Left cardiac atrium (tissue), 4 donors: ENCODE measurements at regions not wholly inside any gene's neighbourhood (a gene's known extent, or its start where the extent isn't known, plus 50 kb on each side); places are given as distances from the start of the nearest gene placed in this dataset.
"Not testable (repeated sequence)": the region's sequence is repeated elsewhere in the genome, so short reads cannot be mapped to it uniquely, and the experiment has no call there.

Experiments
- ATAC-seq, 2 donors: fragments of 200-7000 bp; cut with Tn5 transposase; one replicate each; pipeline ENCODE4 v1.9.1; 2020; ENCODE audit warnings: mild to moderate bottlenecking in 2 of 2, moderate library complexity in 2 of 2
- DNase-seq: peaks from one replicate; pipeline ENCODE4 v3.0.0-alpha.2; 2020
- intact Hi-C, 2 donors: fragments of 100-400 bp; cut with DNase I; formaldehyde crosslinking; loops; one replicate each; pipeline versions ENCODE4 v1.14.1 to v1.15.1; 2022 to 2023
- donor health status: DM: no; HTN: yes; CAD: no.
- donor health status: DM: no; HTN: yes; CAD: no; lungs with severe emphysema.
- donor health status: DM: yes; HTN: yes; CAD: no.
- donor health status: Dilated cardiomyopathy.

GRCh38 chr1:227427411-227427810, 109.1 kb upstream of the CDC42BPA start:
- ATAC-seq: no peak
- intact Hi-C loops: loop anchor here in 1 of 2 donors (10.0 kb wide), 1 partner anchor 63 kb away; no protein-coding TSS in a partner anchor
- DNase-seq: no peak

DNA sequence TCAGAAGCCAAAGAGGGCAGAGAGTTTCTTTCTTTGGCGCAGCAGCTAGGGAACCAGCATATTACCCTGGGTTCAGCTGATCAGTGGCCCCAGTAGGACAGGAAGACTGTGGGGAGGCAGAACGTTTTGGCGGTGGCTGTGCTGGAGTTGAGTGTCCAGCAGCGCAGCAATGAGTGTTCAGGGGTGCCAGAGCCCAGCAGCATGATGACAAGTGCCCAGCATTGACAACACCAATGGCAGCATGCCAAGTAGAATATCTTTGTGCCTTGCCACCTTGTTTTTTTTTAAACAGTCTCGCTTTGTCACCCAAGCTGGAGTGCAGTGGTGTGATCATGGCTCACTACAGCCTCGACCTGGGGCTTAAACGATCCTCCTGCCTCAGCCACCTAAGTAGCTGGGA, 106.7 kb upstream of the CDC42BPA start:
- intact Hi-C loops: loop anchor here in 1 of 2 donors (10.0 kb wide), 1 partner anchor 60 kb away; no protein-coding TSS in a partner anchor
- DNase-seq (no peak), ATAC-seq (peak; percentile 56 to 72)

- ATAC-seq: no peak
- intact Hi-C loops: loop anchor here in 1 of 2 donors (10.0 kb wide), 1 partner anchor 59 kb away; no protein-coding TSS in a partner anchor
- DNase-seq: no peak
These were observed 105.9 kb upstream of the CDC42BPA start for GRCh38 chr1:227424159-227424680.

DNA sequence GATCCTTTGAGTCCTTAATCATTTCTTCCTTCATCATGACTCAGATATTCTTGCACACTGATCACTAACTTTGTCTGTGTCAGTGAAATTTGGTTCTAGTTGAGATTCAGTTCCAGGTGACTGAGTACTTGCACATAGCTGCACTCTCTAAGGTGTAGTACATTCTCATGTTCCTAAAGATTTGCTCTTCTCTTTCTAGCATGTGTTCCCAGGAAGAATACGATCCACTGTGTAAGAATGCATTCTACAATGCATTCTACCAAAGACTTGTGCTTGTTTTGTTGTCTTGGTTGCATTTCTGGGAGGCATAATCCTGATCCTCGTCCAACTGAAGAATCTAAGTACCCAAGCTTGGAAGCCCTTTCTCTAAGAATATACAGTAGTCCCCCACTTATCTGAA, 104.3 kb upstream of the CDC42BPA start:
- ATAC-seq (no peak), DNase-seq (no peak)
- intact Hi-C loops: loop anchor here in 1 of 2 donors (10.0 kb wide), 1 partner anchor 58 kb away; no protein-coding TSS in a partner anchor

GRCh38 chr1:227420147-227420546, 101.9 kb upstream of the CDC42BPA start:
- DNase-seq: no peak
- ATAC-seq: no peak
- intact Hi-C loops: loop anchor here in 1 of 2 donors (10.0 kb wide), 1 partner anchor 55 kb away; no protein-coding TSS in a partner anchor

GRCh38 chr1:227417756-227418480, 99.6 kb upstream of the CDC42BPA start:
- ATAC-seq (no peak), DNase-seq (no peak)
- intact Hi-C loops: no loop called here

GRCh38 chr1:227416156-227416830, 98.0 kb upstream of the CDC42BPA start:
- intact Hi-C loops: no loop called here

GRCh38 chr1:227415115-227415790, 97.0 kb upstream of the CDC42BPA start:
- intact Hi-C loops: no loop called here
- ATAC-seq: no peak
- no peak for DNase-seq

More at GRCh38 chr1:227416156-227416830, 98.0 kb upstream of the CDC42BPA start:
- ATAC-seq: no peak
- DNase-seq: no peak

- DNase-seq (no peak), ATAC-seq (no peak)
- intact Hi-C loops: no loop called here
These were observed 92.8 kb upstream of the CDC42BPA start for GRCh38 chr1:227411066-227411465.

GRCh38 chr1:227406332-227406731, 88.0 kb upstream of the CDC42BPA start:
- intact Hi-C loops, DNase-seq, ATAC-seq: not testable (repeated sequence)

DNA sequence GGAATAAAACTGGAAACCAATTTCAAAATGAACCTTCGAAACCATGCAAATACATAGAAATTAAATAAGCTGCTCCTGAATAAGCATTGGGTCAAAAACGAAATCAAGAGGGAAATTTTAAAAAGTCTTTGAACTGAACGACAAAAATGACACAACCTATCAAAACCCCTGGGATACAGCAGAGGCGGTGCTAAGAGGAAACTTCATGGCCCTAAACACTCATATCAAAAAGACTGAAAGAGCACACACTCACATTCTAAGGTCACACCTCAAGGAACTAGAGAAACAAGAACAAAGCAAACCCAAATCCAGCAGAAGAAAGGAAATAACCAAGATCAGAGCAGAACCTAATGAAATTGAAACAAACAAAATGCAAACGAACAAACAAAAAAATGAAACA, 85.2 kb upstream of the CDC42BPA start:
- intact Hi-C loops: no loop called here
- ATAC-seq (no peak), DNase-seq (no peak)

GRCh38 chr1:227401562-227402342, 83.5 kb upstream of the CDC42BPA start:
- no peak for ATAC-seq
- intact Hi-C loops: no loop called here
- no peak for DNase-seq

- DNase-seq (no peak), ATAC-seq (no peak)
- intact Hi-C loops: no loop called here
These were observed 80.9 kb upstream of the CDC42BPA start for GRCh38 chr1:227399152-227399730.

DNA sequence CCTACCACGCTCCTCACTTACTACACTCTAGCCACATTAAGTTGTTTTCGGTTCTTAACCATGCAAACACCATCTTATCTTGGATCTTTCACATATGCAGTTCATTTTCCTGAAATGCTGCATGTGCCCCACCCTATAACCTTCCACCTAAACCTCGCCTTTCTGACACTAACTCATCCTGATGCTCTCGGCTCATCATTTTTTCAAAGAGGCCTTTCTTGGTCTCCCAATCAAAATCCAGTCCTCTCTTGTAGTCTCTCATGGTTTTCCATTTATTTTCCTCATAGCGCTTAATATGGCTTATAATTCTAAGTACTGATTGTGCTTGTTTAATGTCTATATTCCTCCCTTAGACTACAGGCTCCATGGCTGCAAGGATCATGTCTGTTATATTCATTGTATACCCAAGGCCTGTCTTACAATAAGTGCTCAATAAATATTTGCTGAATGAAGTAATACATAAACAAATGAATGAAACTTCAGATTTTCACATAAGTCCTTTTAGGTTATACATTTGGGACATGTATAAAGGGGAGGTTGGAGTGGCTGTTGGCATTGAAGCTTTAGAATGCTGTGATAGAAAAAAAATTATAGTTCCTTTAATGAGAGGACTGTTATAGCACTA, 79.2 kb upstream of the CDC42BPA start:
- no peak for DNase-seq
- intact Hi-C loops: no loop called here

DNA sequence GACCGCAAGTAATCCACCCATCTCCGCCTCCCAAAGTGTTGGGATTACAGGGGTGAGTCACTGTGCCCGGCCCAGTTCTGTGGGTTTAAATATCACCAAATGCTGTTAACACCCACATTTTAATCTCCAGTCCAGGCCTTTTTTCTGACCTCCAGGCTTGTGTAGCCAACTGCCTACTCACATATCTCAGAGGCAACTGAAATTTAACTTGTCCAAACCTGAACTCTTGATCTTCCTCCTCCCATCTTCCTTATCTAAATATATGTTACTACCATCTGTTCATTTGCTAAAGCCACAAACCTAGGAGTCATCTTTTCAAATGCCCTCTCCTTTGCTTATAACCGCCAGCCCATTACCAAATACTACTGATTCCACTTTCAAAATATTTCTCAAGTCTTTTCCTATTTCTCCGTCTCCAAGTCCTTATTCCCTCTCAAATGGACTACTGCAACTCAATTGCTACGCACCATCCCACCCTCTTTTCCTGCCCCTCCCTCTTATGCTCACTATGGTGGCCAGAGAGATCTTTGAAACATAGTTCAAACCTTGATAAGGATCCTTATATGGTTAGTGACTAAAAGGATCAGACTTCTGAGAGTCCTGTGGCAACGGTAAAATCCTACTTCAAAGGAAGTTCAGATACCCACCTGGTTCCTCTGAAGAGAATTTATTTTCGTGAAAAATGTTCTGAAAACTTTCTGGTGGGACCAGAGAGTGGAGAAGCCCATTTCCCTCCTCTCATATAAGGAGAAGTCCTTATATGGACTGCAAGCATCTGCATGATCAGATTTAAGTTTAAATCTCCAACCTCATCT, 78.5 kb upstream of the CDC42BPA start:
- no peak for ATAC-seq
- intact Hi-C loops: no loop called here

More for the DNA sequence above, 79.2 kb upstream of the CDC42BPA start:
- no peak for ATAC-seq

GRCh38 chr1:227395426-227396028, 77.2 kb upstream of the CDC42BPA start:
- ATAC-seq (no peak), DNase-seq (no peak)
- intact Hi-C loops: no loop called here

More for the DNA sequence above, 78.5 kb upstream of the CDC42BPA start:
- DNase-seq: no peak
